ENCODE measurements at regions not wholly inside any gene's neighbourhood (a gene's known extent, or its start where the extent isn't known, plus 50 kb on each side); places are given as distances from the start of the nearest gene placed in this dataset.
"Not testable (repeated sequence)": the region's sequence is repeated elsewhere in the genome, so short reads cannot be mapped to it uniquely, and the experiment has no call there.

GRCh38 chr20:30811885-30812671 is 445.4 kb upstream of the DEFB115 start:
- Mint-ChIP-seq H3K4me1 (peaks cover 0 to 7% (median 0%) of the 10 kb centered on the region in 3 donors), H3K4me3 (no peak overlapping the region), H3K9me3 (peaks cover 9 to 24% (median 17%) of the 10 kb centered on the region in 7 donors), H3K27me3 (peaks cover 0 to 5% (median 0%) of the 10 kb centered on the region in 3 donors), H3K27ac (no peak overlapping the region), H3K36me3 (peaks cover 0 to 19% of the 10 kb centered on the region in 2 donors)
- peak; percentile 51 to 63 for ATAC-seq (ENCODE audit: low read depth in 2 of 2)
- DNase-seq, result peak; percentile 6

DNA sequence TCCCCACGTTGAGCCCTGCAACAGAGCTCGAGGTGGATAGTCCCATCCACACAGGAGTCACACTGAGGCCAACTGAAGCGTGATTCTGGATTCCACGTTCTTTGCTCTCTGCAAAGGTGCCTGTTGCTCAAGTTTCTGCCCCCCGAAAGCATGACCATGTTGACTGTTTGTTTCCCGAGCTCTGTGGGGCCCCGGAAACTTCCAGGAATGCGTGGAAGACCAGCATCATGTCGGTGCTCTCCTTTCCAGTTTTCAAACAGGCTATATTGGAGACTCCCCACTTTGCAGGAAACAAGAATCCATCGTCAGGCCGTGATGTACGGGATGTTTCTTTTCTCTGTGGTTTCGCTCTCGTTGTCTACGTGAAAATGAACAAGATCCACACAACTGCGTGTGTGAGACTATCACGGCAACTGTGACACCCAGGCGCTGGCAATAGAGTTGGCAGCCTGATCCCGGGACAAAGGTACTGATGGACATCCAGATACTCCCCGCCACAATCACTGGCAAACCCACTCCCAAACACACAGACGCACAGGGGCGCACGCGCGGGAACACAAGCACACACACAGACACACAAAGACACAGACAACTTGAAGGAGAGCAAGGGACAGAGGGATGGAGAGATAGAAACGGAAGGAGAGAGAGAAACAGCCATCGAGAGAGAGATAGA is 444.6 kb upstream of the DEFB115 start:
- H3K4me1 Mint-ChIP-seq, result peaks cover 0 to 7% (median 0%) of the 10 kb centered on the region in 3 donors
- peaks cover 0 to 5% (median 0%) of the 10 kb centered on the region in 3 donors for H3K27me3 Mint-ChIP-seq
- H3K27ac Mint-ChIP-seq, result no peak overlapping the region
- no peak overlapping the region for H3K4me3 Mint-ChIP-seq
- peaks cover 0 to 19% of the 10 kb centered on the region in 2 donors for H3K36me3 Mint-ChIP-seq
- H3K9me3 Mint-ChIP-seq, result peaks cover 9 to 24% (median 17%) of the 10 kb centered on the region in 7 donors
- DNase-seq (no peak), ATAC-seq (ENCODE audit: low read depth in 2 of 2) (no peak)

- not testable (repeated sequence) for H3K4me3 Mint-ChIP-seq; ATAC-seq (ENCODE audit: low read depth in 2 of 2); H3K27ac Mint-ChIP-seq; H3K4me1 Mint-ChIP-seq; DNase-seq; H3K27me3 Mint-ChIP-seq
- H3K9me3 Mint-ChIP-seq, result peaks cover 9 to 24% (median 17%) of the 10 kb centered on the region in 7 donors
- peaks cover 0 to 19% of the 10 kb centered on the region in 2 donors for H3K36me3 Mint-ChIP-seq
Measured at GRCh38 chr20:30813412-30814311, 443.8 kb upstream of the DEFB115 start.

- not testable (repeated sequence) for H3K4me1 Mint-ChIP-seq
- peak overlapping the region in 1 of 6 donors; percentile 68 for H3K27ac Mint-ChIP-seq
Measured at GRCh38 chr20:30814312-30814639, 443.2 kb upstream of the DEFB115 start.

GRCh38 chr20:30815027-30815576 is 442.4 kb upstream of the DEFB115 start:
- not testable (repeated sequence) for H3K4me1 Mint-ChIP-seq; H3K4me3 Mint-ChIP-seq; H3K27me3 Mint-ChIP-seq; DNase-seq; ATAC-seq (ENCODE audit: low read depth in 2 of 2); H3K27ac Mint-ChIP-seq
- Mint-ChIP-seq H3K36me3 (peaks cover 0 to 19% of the 10 kb centered on the region in 2 donors), H3K9me3 (peaks cover 9 to 24% (median 17%) of the 10 kb centered on the region in 7 donors)

More at GRCh38 chr20:30814312-30814639, 443.2 kb upstream of the DEFB115 start:
- peaks cover 9 to 24% (median 17%) of the 10 kb centered on the region in 7 donors for H3K9me3 Mint-ChIP-seq
- peak overlapping the region in 1 of 8 donors; percentile 1 for H3K4me3 Mint-ChIP-seq
- not testable (repeated sequence) for DNase-seq; H3K27me3 Mint-ChIP-seq; ATAC-seq (ENCODE audit: low read depth in 2 of 2)
- peaks cover 0 to 19% of the 10 kb centered on the region in 2 donors for H3K36me3 Mint-ChIP-seq

DNA sequence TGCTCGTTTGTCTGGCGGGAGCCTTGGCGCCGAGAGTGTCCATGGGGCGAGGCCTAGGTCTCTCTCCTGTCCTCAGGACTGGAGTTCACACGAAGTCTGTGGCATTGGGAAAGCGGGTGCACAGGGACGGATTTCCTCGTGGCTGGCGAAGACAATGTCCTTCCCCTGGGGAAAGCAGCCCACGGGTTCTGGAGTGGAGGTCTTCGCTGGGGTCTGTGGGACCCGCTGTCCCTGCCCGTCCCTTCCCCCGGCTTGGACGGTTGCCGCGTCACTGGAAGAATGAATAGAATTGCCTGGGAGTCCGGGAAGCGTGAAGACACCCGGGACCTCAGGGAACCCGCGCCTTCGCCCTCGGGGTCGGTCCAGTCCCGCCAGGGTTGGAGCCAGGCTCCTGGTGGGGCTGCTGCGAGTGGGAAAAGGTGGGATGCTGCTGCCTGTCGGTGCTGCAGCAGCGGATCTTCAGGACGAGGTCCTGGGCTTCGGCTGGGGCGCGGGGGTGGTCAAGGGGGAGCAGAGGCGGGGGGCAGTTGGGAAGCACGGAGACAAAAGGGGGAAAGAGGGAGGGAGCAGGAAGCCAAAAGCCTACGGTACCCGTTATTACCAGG is 441.8 kb upstream of the DEFB115 start:
- Mint-ChIP-seq H3K27me3 (peaks cover 0 to 5% (median 0%) of the 10 kb centered on the region in 3 donors), H3K9me3 (peaks cover 9 to 24% (median 17%) of the 10 kb centered on the region in 7 donors), H3K36me3 (peaks cover 0 to 19% of the 10 kb centered on the region in 2 donors), H3K27ac (no peak overlapping the region), H3K4me1 (peaks cover 0 to 7% (median 0%) of the 10 kb centered on the region in 3 donors), H3K4me3 (no peak overlapping the region)
- ATAC-seq (ENCODE audit: low read depth in 2 of 2) (no peak), DNase-seq (no peak)

DNA sequence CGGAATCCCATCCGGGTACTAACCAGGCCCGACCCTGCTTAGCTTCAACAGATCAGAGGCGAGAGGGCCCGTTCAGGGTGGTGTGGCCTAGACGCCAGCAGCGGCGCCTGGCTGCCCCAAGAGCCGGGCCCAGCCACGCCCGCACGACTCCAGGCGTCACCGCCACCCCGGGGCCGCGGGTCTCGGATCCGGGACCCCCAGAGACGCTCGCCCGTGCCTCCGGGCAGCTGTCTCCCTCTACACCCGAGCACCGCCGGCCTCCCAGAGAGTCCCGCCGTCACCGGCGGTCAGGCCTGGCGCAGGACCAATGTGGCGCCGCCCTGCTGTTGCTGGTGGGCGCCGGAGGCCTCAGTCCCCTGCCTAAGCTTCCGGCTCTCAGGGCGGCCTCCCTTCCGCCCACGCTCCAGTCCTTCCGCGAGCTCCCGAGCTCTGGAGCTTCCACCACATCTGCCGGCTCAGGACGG is 441.2 kb upstream of the DEFB115 start:
- no peak for DNase-seq
- Mint-ChIP-seq H3K9me3 (peaks cover 9 to 24% (median 17%) of the 10 kb centered on the region in 7 donors), H3K27me3 (peaks cover 0 to 5% (median 0%) of the 10 kb centered on the region in 3 donors), H3K4me1 (peaks cover 0 to 7% (median 0%) of the 10 kb centered on the region in 3 donors), H3K36me3 (peaks cover 0 to 19% of the 10 kb centered on the region in 2 donors), H3K4me3 (no peak overlapping the region), H3K27ac (no peak overlapping the region)
- peak in 1 of 2 donors; percentile 21 for ATAC-seq (ENCODE audit: low read depth in 2 of 2)

- not testable (repeated sequence) for DNase-seq; H3K36me3 Mint-ChIP-seq; ATAC-seq (ENCODE audit: low read depth in 2 of 2); H3K27ac Mint-ChIP-seq; H3K9me3 Mint-ChIP-seq; H3K4me1 Mint-ChIP-seq; H3K27me3 Mint-ChIP-seq; H3K4me3 Mint-ChIP-seq
Measured at GRCh38 chr20:30821615-30822014, 435.8 kb upstream of the DEFB115 start.

- ATAC-seq (ENCODE audit: low read depth in 2 of 2); H3K27ac Mint-ChIP-seq; H3K36me3 Mint-ChIP-seq; DNase-seq; H3K4me3 Mint-ChIP-seq; H3K27me3 Mint-ChIP-seq; H3K4me1 Mint-ChIP-seq: not testable (repeated sequence)
- peaks cover 8 to 20% (median 14%) of the 10 kb centered on the region in 7 donors for H3K9me3 Mint-ChIP-seq
Measured at GRCh38 chr20:30824666-30825065, 432.8 kb upstream of the DEFB115 start.

- H3K4me3 Mint-ChIP-seq; H3K27me3 Mint-ChIP-seq; H3K27ac Mint-ChIP-seq; ATAC-seq (ENCODE audit: low read depth in 2 of 2); DNase-seq; H3K36me3 Mint-ChIP-seq; H3K4me1 Mint-ChIP-seq: not testable (repeated sequence)
- peaks cover 6 to 27% (median 21%) of the 10 kb centered on the region in 7 donors for H3K9me3 Mint-ChIP-seq
Measured at GRCh38 chr20:30845923-30846322, 411.5 kb upstream of the DEFB115 start.

DNA sequence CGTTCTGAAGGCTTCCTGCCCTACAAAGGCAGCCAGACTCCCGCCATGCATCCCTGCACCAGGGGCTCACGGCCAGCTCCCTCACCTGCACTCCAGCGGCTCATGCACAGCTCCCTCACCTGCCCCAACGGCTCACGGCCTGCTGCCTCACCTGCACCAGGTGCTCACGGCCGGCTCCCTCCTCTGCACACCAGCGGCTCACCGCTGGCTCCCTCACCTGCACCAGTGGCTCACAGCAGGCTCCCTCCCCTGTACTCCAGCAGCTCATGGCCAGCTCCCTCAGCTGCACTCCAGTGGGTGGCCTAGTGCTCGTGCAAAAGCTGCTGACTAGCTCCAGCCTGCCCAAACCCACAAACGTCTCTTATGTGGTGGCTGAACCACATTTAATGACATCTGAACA is 389.2 kb upstream of the DEFB115 start:
- not testable (repeated sequence) for H3K4me3 Mint-ChIP-seq, H3K27me3 Mint-ChIP-seq
- H3K36me3 Mint-ChIP-seq, result peaks cover 0 to 13% of the 10 kb centered on the region in 2 donors

GRCh38 chr20:30871127-30871526 is 386.3 kb upstream of the DEFB115 start:
- Mint-ChIP-seq H3K36me3 (peaks cover 0 to 13% of the 10 kb centered on the region in 2 donors), H3K9me3 (peaks cover 21 to 66% (median 46%) of the 10 kb centered on the region in 7 donors)
- not testable (repeated sequence) for H3K4me1 Mint-ChIP-seq; ATAC-seq (ENCODE audit: low read depth in 2 of 2); DNase-seq; H3K4me3 Mint-ChIP-seq; H3K27ac Mint-ChIP-seq; H3K27me3 Mint-ChIP-seq

More for the DNA sequence above, 389.2 kb upstream of the DEFB115 start:
- DNase-seq; H3K27ac Mint-ChIP-seq; ATAC-seq (ENCODE audit: low read depth in 2 of 2); H3K4me1 Mint-ChIP-seq: not testable (repeated sequence)
- peaks cover 19 to 58% (median 39%) of the 10 kb centered on the region in 7 donors for H3K9me3 Mint-ChIP-seq
